ENCODE measurements at regions not wholly inside any gene's neighbourhood (a gene's known extent, or its start where the extent isn't known, plus 50 kb on each side); places are given as distances from the start of the nearest gene placed in this dataset.
"Not testable (repeated sequence)": the region's sequence is repeated elsewhere in the genome, so short reads cannot be mapped to it uniquely, and the experiment has no call there.

DNA sequence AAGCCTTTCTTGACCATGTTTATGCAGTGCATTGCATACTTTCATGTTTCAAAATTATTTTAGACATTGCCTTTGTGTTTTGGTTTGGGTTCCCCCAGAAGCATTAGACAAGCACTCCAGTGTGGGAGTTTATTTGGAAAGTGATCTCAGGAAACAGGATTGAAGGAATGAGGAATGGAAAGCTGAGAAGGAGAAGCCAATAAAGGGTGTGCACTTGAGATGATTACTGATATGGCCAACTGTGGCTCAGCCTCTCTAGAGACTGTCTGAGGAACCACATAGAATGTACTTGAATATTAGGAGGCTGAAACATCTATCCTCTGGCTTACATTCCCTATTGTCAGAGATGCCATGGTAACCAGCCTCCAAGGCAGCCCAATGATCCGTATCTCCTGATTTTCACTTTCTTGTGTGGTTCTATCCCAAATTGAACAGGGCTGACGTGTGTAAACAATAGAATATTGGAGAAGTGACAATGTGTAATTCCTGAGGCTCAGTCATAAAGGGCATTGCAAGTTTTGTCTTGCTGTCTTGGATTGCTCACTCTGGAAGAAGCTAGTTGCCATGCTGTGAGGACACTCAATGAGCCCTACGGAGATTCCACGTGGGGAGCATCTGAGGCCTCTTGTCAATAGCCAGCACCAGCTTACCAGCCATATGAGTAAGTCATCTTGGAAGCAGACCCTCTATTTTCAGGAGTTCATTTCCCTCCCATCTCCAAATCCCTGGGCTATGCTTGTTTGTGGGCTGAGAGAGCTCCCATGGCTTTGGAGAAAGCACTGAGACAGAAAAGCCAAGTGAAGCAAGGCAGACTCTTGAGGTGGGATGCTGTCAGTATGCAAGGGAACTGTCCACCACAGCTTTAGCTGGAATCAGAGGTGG lies 84.7 kb downstream of the SCN11A start:
- in situ Hi-C loops (cut with HindIII; ENCODE audit: low sequenced_read_pairs): no loop called here

DNA sequence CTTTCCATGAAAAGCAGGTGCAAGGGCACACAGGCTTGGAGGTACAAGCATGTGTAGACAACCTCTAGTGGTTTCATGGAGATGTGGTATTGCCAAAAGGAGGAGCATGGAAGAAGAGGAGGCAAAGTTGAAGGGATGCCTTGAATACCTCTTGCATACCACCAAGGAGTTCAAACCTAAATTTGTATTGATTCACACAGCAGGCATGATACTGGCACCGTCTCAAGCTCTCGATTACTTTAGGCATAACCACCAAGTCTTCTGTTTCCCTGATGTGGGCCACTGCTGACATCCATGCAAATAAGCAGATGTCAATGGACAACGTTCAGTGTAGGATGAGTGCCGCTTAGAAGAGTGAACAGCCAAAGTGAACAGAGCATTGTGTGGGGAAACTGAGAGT lies 87.1 kb downstream of the SCN11A start:
- in situ Hi-C loops (cut with HindIII; ENCODE audit: low sequenced_read_pairs): no loop called here

DNA sequence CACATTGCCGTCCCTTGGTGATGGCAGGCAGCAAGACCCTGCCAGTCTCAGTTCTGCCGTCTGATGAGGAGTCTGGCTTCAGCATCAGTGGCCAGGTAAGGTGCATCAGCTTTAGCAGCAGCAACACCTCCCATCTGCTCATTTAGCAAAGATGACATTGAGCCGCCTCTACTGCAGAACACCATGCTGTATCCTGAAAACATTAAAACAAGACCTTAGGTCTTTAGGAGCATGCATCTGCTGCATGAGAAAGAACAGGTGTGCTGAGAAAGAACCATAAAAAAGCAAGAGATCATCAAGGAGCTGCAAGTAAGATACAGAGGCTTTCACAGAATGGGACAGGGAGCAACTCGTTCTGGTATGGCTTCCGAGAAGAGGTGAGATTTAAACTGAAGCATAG lies 87.5 kb downstream of the SCN11A start:
- in situ Hi-C loops (cut with HindIII; ENCODE audit: low sequenced_read_pairs): no loop called here

DNA sequence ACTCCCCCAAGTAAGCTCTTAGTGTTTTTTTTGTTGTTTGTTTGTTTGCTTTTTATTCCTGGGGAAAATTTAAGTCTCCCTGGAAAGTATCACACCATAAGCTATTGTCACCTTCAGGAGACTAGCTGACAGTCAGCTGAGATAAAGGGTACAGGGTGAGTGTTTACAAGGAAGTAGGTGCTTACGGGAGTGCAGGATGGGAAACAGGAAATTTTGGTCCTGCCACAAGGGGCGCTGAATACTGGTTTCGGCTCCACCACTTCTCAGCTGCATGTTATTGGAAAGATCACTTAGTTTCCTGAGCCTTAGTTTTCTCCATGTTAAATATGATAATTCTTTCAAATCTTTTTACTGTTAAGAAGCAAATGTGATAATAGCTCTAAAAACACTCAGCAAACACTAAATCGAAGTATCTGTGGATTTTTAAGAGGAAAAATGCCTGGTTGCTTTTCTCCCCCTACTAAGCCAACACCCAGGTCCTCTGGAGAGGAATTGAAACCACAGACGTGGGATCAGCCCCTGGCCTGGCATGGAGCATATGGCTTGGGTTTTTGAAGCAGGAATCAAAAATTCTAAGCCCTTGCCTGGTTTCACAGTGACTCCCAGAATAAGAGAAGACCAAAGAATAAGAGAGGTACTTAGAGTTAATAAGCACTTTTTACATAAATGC lies 90.7 kb downstream of the SCN11A start:
- in situ Hi-C loops (cut with HindIII; ENCODE audit: low sequenced_read_pairs): no loop called here

DNA sequence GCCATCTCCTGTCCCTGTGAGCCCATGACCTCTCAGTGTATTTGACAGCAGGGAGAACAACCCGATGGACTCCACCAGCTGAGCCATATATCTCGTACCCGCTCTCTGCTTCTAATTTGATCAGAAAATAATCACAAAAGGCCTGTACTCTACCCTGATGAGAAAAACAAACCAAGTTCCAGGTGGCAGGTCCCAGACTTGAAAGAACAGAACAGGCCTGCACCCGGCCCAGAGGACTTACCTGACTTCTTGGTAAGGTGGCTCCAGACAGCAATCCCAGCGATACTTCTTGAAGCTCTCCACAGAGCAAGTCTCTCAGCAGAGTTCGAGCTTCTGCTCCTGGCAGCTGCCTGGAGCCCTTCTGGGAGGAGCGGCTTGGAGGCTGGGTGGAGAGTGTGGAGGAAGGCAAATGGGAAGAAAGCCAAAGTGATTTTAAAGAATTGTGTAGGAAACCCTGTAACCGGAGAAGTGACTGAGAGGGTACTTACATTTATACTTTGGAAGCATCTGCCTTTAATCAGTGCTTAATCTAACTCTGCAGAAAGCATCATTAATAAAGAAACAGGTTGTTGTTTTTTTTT lies 91.6 kb downstream of the SCN11A start:
- in situ Hi-C loops (cut with HindIII; ENCODE audit: low sequenced_read_pairs): no loop called here

DNA sequence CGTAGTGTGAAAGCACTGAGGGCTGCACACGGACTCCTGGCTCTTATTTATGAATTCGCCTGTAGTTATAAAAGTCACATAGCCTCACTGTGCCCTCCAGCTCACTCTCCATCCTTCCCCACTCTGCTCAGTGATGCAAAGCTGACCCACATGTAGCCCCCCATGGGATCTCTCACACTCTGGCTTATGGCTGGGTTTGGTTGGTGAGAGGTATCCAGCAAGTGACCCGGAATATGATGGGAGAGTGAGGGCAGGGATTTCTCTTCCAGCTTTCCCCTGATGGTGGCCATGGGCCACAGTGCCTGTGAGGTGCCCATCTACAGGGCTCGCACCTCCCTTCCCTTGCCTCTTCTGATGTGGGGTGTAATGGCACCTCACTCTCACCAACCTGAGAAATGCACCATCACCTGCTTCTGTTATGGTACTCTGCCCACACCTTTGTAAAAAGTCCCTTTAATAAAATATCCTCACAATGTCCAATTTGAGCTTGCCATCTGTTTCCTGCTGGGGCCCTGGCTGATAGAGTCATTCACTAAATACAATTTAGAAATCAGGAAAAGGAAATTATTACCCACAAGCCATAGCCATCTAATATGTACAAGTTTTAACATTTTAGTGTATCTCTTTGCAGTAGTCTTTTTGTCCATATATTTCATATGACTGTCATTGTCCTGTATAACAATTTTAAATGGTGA lies 93.6 kb downstream of the SCN11A start:
- in situ Hi-C loops (cut with HindIII; ENCODE audit: low sequenced_read_pairs): loop anchor here (5.0 kb wide), 1 partner anchor 64 kb away; no protein-coding TSS in a partner anchor

DNA sequence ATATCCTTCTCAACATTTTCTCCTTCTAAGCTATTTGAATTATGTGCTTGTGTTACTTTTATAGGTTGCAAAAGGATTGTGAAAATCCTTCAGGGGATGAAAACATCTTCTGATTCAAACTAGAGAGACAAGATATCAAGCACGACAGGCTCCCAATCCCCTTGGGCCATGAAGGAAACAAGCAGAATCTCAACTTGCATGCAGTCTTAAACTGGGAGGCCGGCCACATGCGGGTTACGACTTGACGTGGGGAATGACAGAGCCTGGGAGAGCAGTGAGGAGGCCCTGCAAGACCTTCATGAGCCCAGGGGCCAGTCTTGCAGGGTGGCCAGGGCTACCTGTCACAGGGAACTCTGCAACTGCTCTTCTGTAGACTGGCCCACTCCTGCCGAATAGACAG lies 94.4 kb downstream of the SCN11A start:
- in situ Hi-C loops (cut with HindIII; ENCODE audit: low sequenced_read_pairs): loop anchor here (5.0 kb wide), 1 partner anchor 65 kb away; no protein-coding TSS in a partner anchor

DNA sequence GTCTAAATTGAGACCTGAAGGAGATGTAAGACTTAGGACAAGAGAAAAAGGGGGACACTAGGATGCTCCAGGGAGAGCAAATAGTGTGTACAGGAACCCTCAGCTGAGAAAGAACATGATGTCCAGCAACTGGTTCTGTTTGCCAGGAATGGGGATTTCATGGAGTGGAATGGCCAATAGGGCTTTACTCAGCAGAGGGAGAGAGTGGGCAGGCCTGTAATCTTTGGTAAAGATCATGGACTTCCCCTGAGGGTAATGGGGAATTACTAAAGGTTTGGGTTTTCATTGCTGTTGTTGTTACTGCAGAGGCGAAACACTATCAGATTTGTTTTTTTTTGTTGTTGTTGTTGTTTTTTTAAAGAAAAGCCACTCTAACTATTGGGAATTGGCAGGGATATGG lies 99.0 kb downstream of the SCN11A start:
- in situ Hi-C loops (cut with HindIII; ENCODE audit: low sequenced_read_pairs): no loop called here

DNA sequence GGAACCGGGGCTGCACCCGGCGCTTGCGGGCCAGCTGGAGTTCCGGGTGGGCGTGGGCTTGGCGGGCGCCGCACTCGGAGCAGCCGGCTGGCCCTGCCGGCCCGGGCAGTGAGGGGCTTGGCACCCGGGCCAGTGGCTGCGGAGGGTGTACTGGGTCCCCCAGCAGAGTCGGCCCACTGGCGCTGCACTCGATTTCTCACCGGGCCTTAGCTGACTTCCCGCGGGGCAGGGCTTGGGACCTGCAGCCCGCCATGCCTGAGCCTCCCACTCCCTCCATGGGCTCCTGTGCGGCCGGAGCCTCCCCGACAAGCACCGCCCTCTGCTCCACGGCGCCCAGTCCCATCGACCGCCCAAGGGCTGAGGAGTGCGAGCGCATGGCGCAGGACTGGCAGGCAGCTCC lies 100.6 kb downstream of the SCN11A start:
- in situ Hi-C loops (cut with HindIII; ENCODE audit: low sequenced_read_pairs): not testable (repeated sequence)

DNA sequence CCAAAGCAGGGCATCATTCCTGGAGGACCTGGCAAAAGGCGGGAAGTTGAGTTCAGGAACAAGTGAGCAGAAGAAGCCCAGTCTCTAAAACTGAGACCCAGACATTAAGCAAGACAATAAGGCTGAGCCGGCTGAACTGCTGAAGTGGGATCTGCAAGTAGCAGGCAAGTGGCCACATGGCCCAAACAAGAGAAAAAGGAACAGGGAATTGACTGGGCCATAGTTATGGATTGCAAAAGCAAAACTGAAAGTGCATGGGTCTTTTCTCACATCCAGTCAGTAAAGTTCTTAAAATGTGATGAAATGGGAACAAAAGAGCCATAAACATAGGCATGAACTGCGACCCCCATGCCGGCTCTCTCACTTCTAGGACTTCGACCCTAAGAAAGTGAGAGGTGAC lies 101.2 kb downstream of the SCN11A start:
- in situ Hi-C loops (cut with HindIII; ENCODE audit: low sequenced_read_pairs): no loop called here

DNA sequence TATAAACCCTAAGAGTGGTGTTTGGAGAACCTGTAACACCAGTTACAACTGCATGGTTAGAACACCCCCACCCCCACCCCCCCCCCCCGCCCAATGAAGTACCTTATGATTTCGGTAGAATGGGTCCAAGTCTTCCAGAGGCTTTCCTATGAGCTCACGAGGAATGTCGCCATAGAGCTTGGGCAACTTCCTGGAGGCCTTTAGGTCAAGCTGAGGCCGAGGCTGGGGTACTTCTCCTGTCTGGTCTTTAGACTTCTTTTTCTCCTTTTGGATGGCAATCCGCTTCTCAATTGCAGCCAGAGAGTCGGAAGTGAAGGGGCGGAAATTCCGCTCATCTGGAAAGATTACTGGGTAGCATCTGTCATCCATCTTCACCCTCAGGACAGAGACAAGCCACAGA lies 101.8 kb downstream of the SCN11A start:
- in situ Hi-C loops (cut with HindIII; ENCODE audit: low sequenced_read_pairs): no loop called here

DNA sequence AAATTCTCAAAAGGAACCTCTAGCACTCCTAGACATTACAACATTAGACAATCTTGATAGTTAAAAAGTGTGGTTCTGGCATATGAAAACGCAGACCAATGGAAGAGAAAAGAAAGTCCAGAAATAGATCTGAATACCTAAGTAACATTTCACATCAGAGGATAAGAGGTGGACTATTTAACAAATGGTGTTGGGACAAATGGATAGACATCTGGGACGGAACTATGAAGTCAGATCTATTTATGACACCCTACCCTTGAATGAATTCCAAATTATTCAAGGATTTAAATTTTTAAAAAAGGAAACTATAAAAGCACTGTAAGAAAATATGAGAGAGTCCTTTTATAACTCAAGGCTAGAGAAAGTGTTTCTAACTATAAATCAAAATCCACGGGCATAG lies 111.3 kb downstream of the SCN11A start:
- in situ Hi-C loops (cut with HindIII; ENCODE audit: low sequenced_read_pairs): no loop called here

DNA sequence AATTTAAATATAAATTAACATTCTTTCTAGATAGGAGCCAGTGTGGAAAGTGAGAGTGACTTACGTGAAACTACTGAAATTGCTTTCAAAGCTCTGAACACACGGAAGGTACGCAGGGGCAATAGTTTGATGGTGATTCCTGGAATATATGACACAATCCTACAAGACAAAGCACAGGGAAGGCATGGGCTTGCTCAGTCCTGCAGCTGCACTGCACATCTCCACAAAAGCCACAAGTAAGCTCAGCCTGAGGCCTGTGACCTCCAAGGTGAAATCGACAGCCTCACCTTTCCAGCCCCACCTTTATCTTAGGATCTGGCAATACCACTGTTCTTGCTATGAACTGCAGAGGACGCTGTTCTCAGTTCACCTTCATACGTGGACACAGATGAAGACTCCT lies 109.3 kb upstream of the SCN10A start:
- in situ Hi-C loops (cut with HindIII; ENCODE audit: low sequenced_read_pairs): no loop called here

DNA sequence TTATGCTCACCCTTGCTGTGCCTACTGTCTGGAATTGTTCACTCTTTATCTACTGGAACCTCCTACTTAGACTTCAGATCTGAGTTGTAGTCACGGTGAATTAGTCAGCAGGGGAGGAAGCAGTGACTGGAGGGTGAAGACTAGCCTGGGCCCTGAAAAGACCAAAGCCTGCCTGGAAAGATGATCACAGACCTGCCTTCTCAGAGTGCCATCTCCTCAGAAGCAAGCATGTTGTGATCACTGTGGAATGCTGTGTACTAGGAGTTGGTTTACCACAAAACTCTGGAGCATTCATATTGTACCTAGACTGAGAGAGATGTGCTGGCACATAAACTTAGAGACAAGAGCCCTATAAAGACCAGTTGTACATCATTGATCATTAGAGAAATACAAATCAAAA lies 100.7 kb upstream of the SCN10A start:
- in situ Hi-C loops (cut with HindIII; ENCODE audit: low sequenced_read_pairs): no loop called here

DNA sequence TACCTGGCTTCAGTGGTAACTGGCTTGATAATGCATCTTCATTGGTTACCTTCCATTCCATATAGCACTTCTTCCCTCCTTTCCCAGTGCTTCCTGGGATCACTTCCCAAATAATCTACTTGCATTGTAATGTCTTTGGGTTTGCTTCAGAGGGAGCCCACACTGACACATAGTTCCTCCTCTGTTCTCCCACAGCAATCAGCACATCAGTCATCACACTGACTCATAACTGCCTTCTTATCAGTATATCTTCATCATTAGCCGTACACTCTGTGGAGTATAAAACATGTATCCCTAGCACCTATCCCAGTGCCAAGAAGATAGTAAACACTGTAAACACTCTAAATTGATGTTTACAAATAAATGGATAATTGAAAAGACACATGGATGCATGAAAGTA lies 91.4 kb upstream of the SCN10A start:
- in situ Hi-C loops (cut with HindIII; ENCODE audit: low sequenced_read_pairs): no loop called here

DNA sequence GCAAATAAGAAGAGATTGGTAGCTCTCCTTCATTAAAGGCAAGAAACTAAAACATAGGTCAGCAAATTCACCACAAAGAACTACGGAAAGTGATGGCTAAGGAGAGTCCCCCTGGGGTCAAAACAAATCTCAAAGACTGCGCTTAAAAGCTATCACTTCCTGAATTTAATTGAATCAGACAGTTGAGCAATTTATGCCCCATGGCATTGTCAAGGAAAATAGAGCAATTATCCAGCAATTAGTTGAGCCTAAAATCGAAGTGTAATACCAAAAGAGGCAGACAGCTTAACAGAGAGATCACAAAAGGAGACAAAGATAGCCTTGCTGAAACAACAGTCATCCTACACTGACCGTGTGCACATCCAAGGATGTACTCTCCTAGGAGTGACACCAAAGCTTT lies 74.4 kb upstream of the SCN10A start:
- in situ Hi-C loops (cut with HindIII; ENCODE audit: low sequenced_read_pairs): no loop called here

DNA sequence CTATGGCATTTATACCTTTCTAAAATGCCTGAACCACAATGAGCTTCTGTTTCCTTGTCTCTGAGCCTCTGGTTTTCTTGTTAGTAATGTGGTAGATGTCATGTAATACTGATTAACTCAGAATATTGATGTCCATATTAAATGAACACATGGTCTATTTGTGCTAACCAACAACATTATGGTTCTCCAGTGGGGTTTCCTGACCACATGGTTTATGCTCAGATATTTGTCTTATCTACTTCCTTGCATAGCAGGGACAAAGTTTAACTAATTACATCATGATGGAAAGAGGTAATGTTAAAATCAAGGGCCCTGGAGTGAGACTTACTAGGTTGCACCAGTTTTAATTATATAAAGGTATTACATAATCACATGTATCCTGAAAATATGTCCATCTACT lies 62.6 kb upstream of the SCN10A start:
- in situ Hi-C loops (cut with HindIII; ENCODE audit: low sequenced_read_pairs): no loop called here
